GM12892 (cell line): ENCODE measurements at regions not wholly inside any gene's neighbourhood (a gene's known extent, or its start where the extent isn't known, plus 50 kb on each side); places are given as distances from the start of the nearest gene placed in this dataset.

Source experiments
- POLR2A ChIP-seq: IDR thresholded peaks from 2 replicates; pipeline ENCODE4 v1.6.1; 2011; ENCODE audit warnings: low read depth, low read length, control low read depth
- POLR2AphosphoS5 ChIP-seq: IDR thresholded peaks from 2 replicates; pipeline ENCODE4 v1.6.1; 2011; ENCODE audit warnings: low read depth, low read length, control low read depth

- TF ChIP-seq POLR2AphosphoS5 (no peak), POLR2A (no peak)
These were observed 1066.6 kb downstream of the PCDH18 start for GRCh38 chr4:136465691-136466090.
